Vagina (tissue), 2 donors: ENCODE measurements at regions not wholly inside any gene's neighbourhood (a gene's known extent, or its start where the extent isn't known, plus 50 kb on each side); places are given as distances from the start of the nearest gene placed in this dataset.

Experiments used
- POLR2A ChIP-seq, 2 donors: fragments of 450-650 bp; IDR thresholded peaks; one replicate each; pipeline ENCODE4 v1.6.1; 2017; ENCODE audit warnings: antibody characterized with exemption in 2 of 2, mild to moderate bottlenecking in 2 of 2, moderate library complexity in 2 of 2
- TF ChIP-seq, protein P1 (sequence below), 3 experiments: fragments of 450-650 bp in 2 of 3; fragments of 200-600 bp in 1 of 3; sonication (generic) in 1 of 3; IDR thresholded peaks; one replicate each; pipeline ENCODE4 v1.5.1; 2017 to 2019; ENCODE audit warnings: antibody characterized with exemption in 3 of 3, mild to moderate bottlenecking in 2 of 3, moderate library complexity in 2 of 3

DNA sequence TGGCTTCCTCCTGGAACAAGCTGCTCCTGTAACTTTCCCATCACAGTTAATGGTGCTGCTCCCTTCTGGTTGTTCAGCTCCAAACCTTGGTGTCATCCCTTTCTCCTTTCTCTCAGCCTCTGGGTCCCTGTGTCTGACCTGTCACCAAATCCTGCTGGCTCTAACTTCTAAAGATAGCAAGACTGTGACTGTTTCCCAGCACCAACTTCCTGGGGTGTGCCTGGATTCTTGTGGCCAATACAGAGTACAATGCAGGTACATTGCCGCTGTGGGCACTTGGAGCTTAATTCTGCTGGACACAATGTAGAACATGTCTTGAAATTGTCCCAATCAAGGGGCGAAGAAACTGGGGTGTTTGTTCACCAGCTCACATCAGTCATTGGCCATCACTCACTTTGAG is 156.7 kb upstream of the CSF3R start:
- TF ChIP-seq POLR2A (IDR thresholded peaks at IDR 0.05): no peak
- TF ChIP-seq, protein P1, sequence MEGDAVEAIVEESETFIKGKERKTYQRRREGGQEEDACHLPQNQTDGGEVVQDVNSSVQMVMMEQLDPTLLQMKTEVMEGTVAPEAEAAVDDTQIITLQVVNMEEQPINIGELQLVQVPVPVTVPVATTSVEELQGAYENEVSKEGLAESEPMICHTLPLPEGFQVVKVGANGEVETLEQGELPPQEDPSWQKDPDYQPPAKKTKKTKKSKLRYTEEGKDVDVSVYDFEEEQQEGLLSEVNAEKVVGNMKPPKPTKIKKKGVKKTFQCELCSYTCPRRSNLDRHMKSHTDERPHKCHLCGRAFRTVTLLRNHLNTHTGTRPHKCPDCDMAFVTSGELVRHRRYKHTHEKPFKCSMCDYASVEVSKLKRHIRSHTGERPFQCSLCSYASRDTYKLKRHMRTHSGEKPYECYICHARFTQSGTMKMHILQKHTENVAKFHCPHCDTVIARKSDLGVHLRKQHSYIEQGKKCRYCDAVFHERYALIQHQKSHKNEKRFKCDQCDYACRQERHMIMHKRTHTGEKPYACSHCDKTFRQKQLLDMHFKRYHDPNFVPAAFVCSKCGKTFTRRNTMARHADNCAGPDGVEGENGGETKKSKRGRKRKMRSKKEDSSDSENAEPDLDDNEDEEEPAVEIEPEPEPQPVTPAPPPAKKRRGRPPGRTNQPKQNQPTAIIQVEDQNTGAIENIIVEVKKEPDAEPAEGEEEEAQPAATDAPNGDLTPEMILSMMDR (IDR thresholded peaks at IDR 0.05): no peak
